ENCODE measurements at regions not wholly inside any gene's neighbourhood (a gene's known extent, or its start where the extent isn't known, plus 50 kb on each side); places are given as distances from the start of the nearest gene placed in this dataset.
"Not testable (repeated sequence)": the region's sequence is repeated elsewhere in the genome, so short reads cannot be mapped to it uniquely, and the experiment has no call there.

DNA sequence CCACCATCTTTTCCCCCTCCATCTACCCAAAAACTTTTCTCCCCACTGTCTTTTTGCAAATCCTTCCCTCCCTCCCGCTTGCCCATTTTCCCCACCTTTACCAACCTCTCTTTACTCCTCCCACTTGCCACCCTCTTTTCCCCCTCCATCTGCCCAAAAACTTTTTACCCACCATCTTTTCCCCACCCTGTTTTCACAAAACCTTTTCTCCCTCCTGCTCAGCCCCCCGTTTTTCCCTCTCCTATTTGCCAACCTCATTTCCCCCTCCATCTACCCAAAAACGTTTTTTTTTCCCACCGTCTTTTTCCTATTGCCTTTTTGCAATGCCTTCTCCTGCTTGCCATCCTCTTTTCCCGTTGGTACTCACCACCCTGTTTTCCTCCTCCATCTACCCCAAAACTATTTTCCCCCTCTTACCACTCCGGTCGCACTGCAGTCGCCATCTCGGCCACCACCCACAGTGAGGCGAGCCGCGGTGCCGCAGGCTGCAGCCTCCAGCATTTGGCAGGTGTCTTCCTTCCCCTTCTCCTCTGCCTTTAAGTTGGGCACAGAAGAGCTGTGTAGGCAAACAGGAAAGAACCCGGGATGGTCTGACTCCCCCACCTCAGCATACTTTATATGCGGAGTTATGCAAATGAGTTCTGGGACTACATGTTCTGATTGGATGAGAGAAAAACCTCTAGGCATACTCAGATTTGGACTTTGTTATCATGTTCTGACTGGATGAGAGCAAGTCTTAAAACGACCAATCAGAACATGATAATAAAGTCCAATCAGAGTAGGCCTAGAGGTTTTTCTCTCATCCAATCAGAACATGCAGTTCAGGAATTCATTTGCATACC is 121.2 kb upstream of the VPREB1 start:
- no peak for DNase-seq
- Histone ChIP-seq H3K4me1 (ENCODE audit: control insufficient read depth, insufficient read depth, low read length, poor library complexity, severe bottlenecking) (no peaks in the 10 kb centered on the region), H3K27ac (ENCODE audit: insufficient read depth, low read length, poor library complexity, severe bottlenecking) (no peak overlapping the region)

DNA sequence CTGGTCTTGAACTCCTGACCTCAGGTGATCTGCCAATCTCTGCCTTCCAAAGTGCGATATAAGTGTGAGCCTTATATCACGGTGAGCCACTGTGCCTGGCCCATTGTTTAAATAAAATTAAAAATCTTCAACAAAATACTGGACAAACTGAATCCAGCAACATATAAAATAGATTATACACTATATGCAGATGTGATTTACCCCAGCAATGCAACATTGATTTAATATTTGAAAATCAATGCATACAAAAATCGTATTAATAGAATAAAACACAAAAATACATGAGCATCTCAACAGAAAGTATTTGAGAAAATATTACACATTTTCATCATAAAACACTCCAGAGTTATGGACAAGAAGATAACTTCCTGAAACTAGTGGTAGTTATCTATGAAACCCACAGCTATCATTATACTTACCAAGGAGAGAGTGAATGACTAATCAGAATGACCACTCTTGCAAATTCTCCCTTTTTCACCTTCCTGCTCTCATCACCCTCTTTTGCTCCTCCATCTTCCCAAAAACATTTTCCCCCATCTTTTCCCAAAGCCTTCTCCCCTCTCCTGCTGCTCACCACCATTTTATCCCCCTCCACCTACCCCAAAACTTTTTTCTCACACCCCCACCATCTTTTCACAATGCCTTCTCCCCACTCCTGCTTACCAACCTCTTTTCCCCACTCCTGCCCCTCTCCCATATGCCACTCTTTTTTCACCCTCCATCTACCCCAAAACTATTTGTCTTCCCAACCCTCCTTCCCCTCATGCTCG is 122.1 kb upstream of the VPREB1 start:
- no peak overlapping the region for H3K4me3 ChIP-seq (ENCODE audit: insufficient read depth, low read depth, low read length, poor library complexity, severe bottlenecking)
- H3K36me3 ChIP-seq (ENCODE audit: control insufficient read depth, insufficient read depth, low read length), result no peaks in the 10 kb centered on the region
- H3K27ac ChIP-seq (ENCODE audit: insufficient read depth, low read length, poor library complexity, severe bottlenecking), result no peak overlapping the region
- no peaks in the 10 kb centered on the region for H3K4me1 ChIP-seq (ENCODE audit: control insufficient read depth, insufficient read depth, low read length, poor library complexity, severe bottlenecking)
- no peaks in the 10 kb centered on the region for H3K27me3 ChIP-seq (replicated peaks; ENCODE audit: control insufficient read depth, insufficient read depth, low read length, poor library complexity, severe bottlenecking)
- no peaks in the 10 kb centered on the region for H3K9me3 ChIP-seq (ENCODE audit: control insufficient read depth, low read length)
- no peak for DNase-seq

More for the DNA sequence above, 121.2 kb upstream of the VPREB1 start:
- H3K9me3 ChIP-seq (ENCODE audit: control insufficient read depth, low read length), result no peaks in the 10 kb centered on the region
- no peak overlapping the region for H3K4me3 ChIP-seq (ENCODE audit: insufficient read depth, low read depth, low read length, poor library complexity, severe bottlenecking)
- H3K27me3 ChIP-seq (replicated peaks; ENCODE audit: control insufficient read depth, insufficient read depth, low read length, poor library complexity, severe bottlenecking), result no peaks in the 10 kb centered on the region
- no peaks in the 10 kb centered on the region for H3K36me3 ChIP-seq (ENCODE audit: control insufficient read depth, insufficient read depth, low read length)

DNA sequence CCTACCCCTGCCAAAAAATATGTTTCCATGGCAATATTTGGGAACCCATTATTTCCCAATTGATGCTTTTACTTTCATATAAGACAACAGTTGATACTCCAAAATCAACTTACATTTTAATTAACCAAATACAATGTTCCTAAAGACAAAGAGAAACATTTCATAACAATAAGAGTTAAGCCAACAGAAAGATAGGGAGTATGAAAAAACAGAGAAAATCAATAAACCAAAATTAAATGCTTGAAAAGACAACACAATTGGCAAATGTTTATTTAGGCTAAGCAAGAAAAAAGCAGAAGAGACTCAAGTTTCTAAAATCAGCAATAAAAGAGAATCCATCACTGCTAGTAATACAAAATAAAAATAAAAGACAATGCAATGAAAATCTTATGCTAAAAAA is 123.1 kb upstream of the VPREB1 start:
- Histone ChIP-seq H3K36me3 (ENCODE audit: control insufficient read depth, insufficient read depth, low read length) (no peaks in the 10 kb centered on the region), H3K27ac (ENCODE audit: insufficient read depth, low read length, poor library complexity, severe bottlenecking) (no peak overlapping the region), H3K9me3 (ENCODE audit: control insufficient read depth, low read length) (no peaks in the 10 kb centered on the region), H3K4me3 (ENCODE audit: insufficient read depth, low read depth, low read length, poor library complexity, severe bottlenecking) (no peak overlapping the region), H3K4me1 (ENCODE audit: control insufficient read depth, insufficient read depth, low read length, poor library complexity, severe bottlenecking) (no peaks in the 10 kb centered on the region), H3K27me3 (replicated peaks; ENCODE audit: control insufficient read depth, insufficient read depth, low read length, poor library complexity, severe bottlenecking) (no peaks in the 10 kb centered on the region)
- no peak for DNase-seq

DNA sequence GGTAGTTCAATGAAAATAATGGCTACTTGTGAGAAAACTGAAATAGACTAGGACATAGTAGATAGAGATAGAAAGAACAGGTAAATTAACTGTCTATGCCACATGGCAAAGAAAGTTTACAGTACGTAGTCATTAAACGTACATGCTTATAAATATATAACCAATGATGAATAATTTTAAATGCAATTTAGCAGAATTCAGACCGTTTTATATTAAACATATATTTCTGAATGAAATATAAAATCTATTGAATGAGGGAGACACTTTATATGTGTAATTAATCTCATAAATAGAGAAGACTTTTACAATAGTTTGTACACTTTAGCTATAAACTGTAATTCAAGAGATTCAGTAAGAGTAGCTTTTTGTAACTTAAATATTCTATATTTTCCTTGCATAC is 124.4 kb upstream of the VPREB1 start:
- no peak overlapping the region for H3K4me3 ChIP-seq (ENCODE audit: insufficient read depth, low read depth, low read length, poor library complexity, severe bottlenecking)
- H3K9me3 ChIP-seq (ENCODE audit: control insufficient read depth, low read length), result no peaks in the 10 kb centered on the region
- H3K27ac ChIP-seq (ENCODE audit: insufficient read depth, low read length, poor library complexity, severe bottlenecking), result no peak overlapping the region
- H3K36me3 ChIP-seq (ENCODE audit: control insufficient read depth, insufficient read depth, low read length), result no peaks in the 10 kb centered on the region
- DNase-seq, result no peak
- H3K4me1 ChIP-seq (ENCODE audit: control insufficient read depth, insufficient read depth, low read length, poor library complexity, severe bottlenecking), result no peaks in the 10 kb centered on the region
- no peaks in the 10 kb centered on the region for H3K27me3 ChIP-seq (replicated peaks; ENCODE audit: control insufficient read depth, insufficient read depth, low read length, poor library complexity, severe bottlenecking)

DNA sequence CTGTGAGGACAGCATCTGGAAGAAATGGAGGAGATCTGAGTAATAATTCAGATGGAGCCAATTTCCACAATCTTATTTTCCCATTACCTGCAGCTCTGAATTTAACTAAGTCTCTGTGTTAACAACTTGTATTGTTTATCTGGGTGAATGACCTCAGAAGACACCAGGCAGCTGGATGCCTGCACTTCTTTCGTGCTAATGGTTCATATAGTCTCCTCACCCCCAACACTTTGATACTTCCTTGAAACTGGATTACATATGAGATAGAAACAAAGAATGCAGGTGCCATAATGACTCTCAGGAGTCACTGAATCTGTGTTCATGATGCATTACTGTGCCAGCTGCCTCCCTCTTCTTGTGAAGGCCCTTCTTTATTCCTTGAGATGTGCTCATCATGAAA is 125.6 kb upstream of the VPREB1 start:
- Histone ChIP-seq H3K4me3 (ENCODE audit: insufficient read depth, low read depth, low read length, poor library complexity, severe bottlenecking) (no peak overlapping the region), H3K27ac (ENCODE audit: insufficient read depth, low read length, poor library complexity, severe bottlenecking) (no peak overlapping the region), H3K27me3 (replicated peaks; ENCODE audit: control insufficient read depth, insufficient read depth, low read length, poor library complexity, severe bottlenecking) (no peaks in the 10 kb centered on the region), H3K9me3 (ENCODE audit: control insufficient read depth, low read length) (no peaks in the 10 kb centered on the region), H3K4me1 (ENCODE audit: control insufficient read depth, insufficient read depth, low read length, poor library complexity, severe bottlenecking) (no peaks in the 10 kb centered on the region), H3K36me3 (ENCODE audit: control insufficient read depth, insufficient read depth, low read length) (no peaks in the 10 kb centered on the region)
- no peak for DNase-seq

DNA sequence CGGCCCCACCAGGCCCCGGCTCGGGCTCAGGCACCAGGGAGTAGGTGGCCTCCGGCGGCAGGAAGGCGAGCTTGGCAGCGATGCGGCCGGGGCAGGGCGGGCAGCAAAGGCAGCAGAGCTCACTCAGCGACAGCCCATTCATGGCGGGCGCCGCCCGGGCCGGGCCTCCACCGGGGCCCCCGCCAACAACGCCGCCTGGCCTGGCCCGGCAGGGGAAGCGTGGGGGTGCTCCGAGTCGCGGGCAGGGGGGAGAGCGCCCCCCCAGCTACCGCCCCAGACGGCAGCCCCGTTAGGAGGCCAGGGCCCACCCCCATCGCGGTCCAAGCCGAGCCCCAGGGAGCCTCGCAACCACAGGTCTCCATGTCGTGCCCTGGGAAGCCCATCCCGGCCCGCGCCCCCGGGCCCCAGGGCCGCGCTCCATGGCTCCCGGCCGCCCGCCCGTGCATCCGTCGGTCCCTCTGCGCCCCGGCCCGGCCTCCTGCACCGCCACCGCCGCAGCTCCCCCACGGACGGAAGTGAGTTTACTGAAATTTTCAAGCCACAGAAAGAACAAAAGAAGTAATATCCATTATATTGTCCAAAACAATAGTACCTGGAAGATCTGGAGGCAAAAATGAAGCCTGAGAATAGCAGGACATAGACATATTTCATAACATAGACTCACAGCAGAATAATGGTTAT is 126.6 kb upstream of the VPREB1 start:
- not testable (repeated sequence) for H3K9me3 ChIP-seq (ENCODE audit: control insufficient read depth, low read length); H3K4me1 ChIP-seq (ENCODE audit: control insufficient read depth, insufficient read depth, low read length, poor library complexity, severe bottlenecking); H3K27me3 ChIP-seq (replicated peaks; ENCODE audit: control insufficient read depth, insufficient read depth, low read length, poor library complexity, severe bottlenecking); H3K36me3 ChIP-seq (ENCODE audit: control insufficient read depth, insufficient read depth, low read length); H3K27ac ChIP-seq (ENCODE audit: insufficient read depth, low read length, poor library complexity, severe bottlenecking); H3K4me3 ChIP-seq (ENCODE audit: insufficient read depth, low read depth, low read length, poor library complexity, severe bottlenecking); DNase-seq

DNA sequence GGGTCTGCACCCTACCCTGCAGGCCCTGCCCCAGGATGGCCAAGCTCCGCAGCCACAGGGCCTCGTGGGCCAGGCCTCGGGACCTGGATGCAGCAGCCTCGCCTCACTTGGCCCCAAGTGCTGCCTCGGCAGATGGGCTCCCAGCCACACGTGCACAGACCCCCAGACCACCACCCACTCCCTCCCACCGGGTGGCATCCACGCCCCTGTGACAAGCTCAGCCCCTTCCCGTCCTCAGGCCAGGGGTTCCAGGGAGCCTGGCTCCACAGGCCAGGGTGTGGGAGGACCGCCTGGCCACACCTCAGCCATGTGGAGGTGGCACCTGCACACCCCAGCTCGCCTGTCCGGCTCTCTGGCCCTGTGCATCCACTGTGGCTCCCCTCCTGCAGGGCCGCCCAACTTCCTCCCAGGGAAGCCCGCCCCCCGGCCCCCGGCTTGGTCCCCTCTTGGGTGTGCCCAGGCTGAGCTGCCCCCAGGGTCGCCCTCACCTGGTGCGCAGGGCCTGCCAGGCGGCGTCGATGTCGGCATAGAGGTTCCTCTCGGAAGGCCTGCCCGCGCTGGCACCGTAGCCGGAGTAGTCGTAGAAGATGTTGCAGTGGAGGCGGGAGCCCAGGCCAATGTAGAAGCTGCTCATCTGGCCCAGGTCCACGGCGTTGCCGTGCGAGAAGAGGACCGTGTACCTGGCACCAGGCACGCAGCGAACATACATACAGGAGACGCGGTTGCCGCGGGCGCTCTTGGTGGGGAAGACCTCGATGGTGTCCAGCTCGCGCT is 127.4 kb upstream of the VPREB1 start:
- not testable (repeated sequence) for H3K27me3 ChIP-seq (replicated peaks; ENCODE audit: control insufficient read depth, insufficient read depth, low read length, poor library complexity, severe bottlenecking); DNase-seq; H3K4me3 ChIP-seq (ENCODE audit: insufficient read depth, low read depth, low read length, poor library complexity, severe bottlenecking); H3K36me3 ChIP-seq (ENCODE audit: control insufficient read depth, insufficient read depth, low read length); H3K4me1 ChIP-seq (ENCODE audit: control insufficient read depth, insufficient read depth, low read length, poor library complexity, severe bottlenecking); H3K27ac ChIP-seq (ENCODE audit: insufficient read depth, low read length, poor library complexity, severe bottlenecking); H3K9me3 ChIP-seq (ENCODE audit: control insufficient read depth, low read length)

DNA sequence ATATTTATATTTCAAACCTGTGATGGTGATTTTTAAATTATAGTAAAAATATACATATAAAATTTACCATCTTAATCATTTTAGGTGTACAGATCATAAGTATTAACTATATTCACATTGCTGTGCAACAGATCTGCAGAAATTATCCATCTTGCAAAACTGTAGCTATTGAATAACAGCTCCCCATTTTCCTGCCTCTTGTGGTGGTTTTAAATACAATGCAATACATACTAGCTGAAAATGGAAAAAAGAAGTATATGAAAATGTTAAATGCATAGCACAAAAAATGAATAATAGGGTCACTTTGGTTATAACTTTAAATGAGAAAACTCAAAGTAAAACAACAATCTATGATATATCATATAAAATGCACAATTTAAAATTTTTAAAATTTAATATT is 130.9 kb upstream of the VPREB1 start:
- Histone ChIP-seq H3K36me3 (ENCODE audit: control insufficient read depth, insufficient read depth, low read length) (no peaks in the 10 kb centered on the region), H3K4me1 (ENCODE audit: control insufficient read depth, insufficient read depth, low read length, poor library complexity, severe bottlenecking) (peaks cover 8% of the 10 kb centered on the region), H3K27me3 (replicated peaks; ENCODE audit: control insufficient read depth, insufficient read depth, low read length, poor library complexity, severe bottlenecking) (no peaks in the 10 kb centered on the region), H3K27ac (ENCODE audit: insufficient read depth, low read length, poor library complexity, severe bottlenecking) (no peak overlapping the region), H3K4me3 (ENCODE audit: insufficient read depth, low read depth, low read length, poor library complexity, severe bottlenecking) (no peak overlapping the region), H3K9me3 (ENCODE audit: control insufficient read depth, low read length) (no peaks in the 10 kb centered on the region)
- DNase-seq, result no peak

DNA sequence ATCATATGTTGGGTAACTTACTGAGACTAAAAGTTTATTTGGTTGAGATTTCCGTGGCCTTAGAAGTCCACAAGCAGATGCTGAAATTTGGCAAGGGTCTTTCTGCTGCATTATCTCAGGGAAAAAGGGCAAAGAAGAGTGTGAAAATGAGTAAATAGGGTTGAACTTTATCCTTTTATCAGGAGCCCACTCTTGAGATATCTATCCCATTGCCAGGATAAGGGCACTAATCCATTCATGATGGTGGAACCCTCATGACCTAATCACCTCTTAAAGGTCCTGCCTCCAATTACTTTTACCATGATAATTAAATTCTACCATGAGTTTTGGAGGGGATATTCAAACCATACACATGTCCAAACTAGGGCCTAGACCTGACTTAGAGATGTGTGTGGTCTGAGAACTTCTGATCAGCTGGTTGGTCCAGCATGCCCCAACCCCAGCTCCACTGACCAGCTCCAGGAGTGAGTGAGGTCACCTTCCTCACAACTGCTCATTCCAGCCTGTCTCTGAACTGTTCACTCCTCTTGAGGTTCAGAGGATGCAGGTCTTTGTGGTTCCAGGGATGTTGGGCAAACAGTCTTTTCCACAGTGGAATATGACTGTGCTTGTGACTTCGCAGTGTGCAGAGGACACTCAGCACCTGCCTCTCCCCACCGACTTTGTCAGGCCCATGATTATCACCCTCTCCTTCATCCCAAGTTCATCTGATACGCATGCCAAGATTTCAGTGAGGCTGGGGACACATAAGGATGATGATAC is 130.1 kb upstream of the TOP3B start:
- Histone ChIP-seq H3K4me3 (ENCODE audit: insufficient read depth, low read depth, low read length, poor library complexity, severe bottlenecking) (no peak overlapping the region), H3K9me3 (ENCODE audit: control insufficient read depth, low read length) (no peaks in the 10 kb centered on the region), H3K27ac (ENCODE audit: insufficient read depth, low read length, poor library complexity, severe bottlenecking) (no peak overlapping the region)

More for the DNA sequence above, 130.1 kb upstream of the TOP3B start:
- no peak for DNase-seq
- Histone ChIP-seq H3K27me3 (replicated peaks; ENCODE audit: control insufficient read depth, insufficient read depth, low read length, poor library complexity, severe bottlenecking) (no peaks in the 10 kb centered on the region), H3K36me3 (ENCODE audit: control insufficient read depth, insufficient read depth, low read length) (no peaks in the 10 kb centered on the region), H3K4me1 (ENCODE audit: control insufficient read depth, insufficient read depth, low read length, poor library complexity, severe bottlenecking) (peaks cover 8% of the 10 kb centered on the region)

All from effector memory CD4-positive, alpha-beta T cell (primary cell).